Stimulated activated naive B cell treated with anti-CD40 and anti-IgM and Interleukin-4, amounts not matched to agents 10 μg/mL and 1 μg/mL and 100 μg/mL, for 72 hours (primary cell): ENCODE measurements at regions not wholly inside any gene's neighbourhood (a gene's known extent, or its start where the extent isn't known, plus 50 kb on each side); places are given as distances from the start of the nearest gene placed in this dataset.
A peak's percentile ranks its signal among the peaks of the same experiment; 100 is the strongest.

Experiments used
- ATAC-seq, 2 donors: fragments of 150-1000 bp; cut with Tn5 transposase; replicated peaks; 2 replicates each; pipeline ENCODE4 v1.10.0; 2021; ENCODE audit warnings: moderate library complexity in 1 of 2
- DNase-seq: peaks from one replicate; pipeline ENCODE4 v3.0.0; 2021
- H3K27ac Mint-ChIP-seq: one replicate; pipeline ENCODE4 v1.8.0; 2022; ENCODE audit warnings: mild to moderate bottlenecking, mixed read lengths
- H3K27me3 Mint-ChIP-seq, 2 donors: one replicate each; pipeline ENCODE4 v1.8.0; 2022; ENCODE audit warnings: mixed read lengths in 2 of 2
- H3K36me3 Mint-ChIP-seq, 2 donors: one replicate each; pipeline ENCODE4 v1.8.0; 2022; ENCODE audit warnings: mixed read lengths in 2 of 2, mild to moderate bottlenecking in 1 of 2
- H3K4me1 Mint-ChIP-seq, 2 donors: one replicate each; pipeline ENCODE4 v1.8.0; 2022; ENCODE audit warnings: mixed read lengths in 2 of 2, mild to moderate bottlenecking in 1 of 2
- H3K4me3 Mint-ChIP-seq, 2 donors: one replicate each; pipeline ENCODE4 v1.8.0; 2022; ENCODE audit warnings: mild to moderate bottlenecking in 2 of 2, mixed read lengths in 2 of 2, moderate library complexity in 1 of 2
- H3K9me3 Mint-ChIP-seq, 2 donors: one replicate each; pipeline ENCODE4 v1.8.0; 2022; ENCODE audit warnings: mixed read lengths in 2 of 2, mild to moderate bottlenecking in 1 of 2

DNA sequence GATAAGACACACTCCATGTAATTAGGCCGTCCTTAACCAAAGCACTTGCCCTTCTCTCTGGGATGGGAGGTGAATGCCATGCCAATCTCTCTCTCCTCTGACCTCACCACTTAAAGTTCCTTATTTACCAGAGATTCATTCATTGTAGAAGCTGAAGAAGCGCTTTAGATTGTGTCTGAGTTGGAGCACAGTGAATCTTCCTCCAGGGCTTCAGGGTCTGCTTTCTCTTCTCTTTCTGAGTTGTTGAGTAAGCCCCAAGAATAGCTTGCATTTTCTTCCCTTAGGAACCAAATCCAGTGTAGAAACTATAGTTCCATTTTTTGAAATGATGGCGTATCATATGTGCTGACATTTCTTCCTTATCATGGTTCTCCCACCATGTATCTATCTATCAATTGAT lies 104.5 kb upstream of the MAML3 start:
- Mint-ChIP-seq H3K4me3 (no peak overlapping the region), H3K27me3 (peaks cover 30 to 38% of the 10 kb centered on the region in 2 donors), H3K27ac (no peak overlapping the region), H3K36me3 (no peaks in the 10 kb centered on the region), H3K4me1 (peaks cover 3 to 5% of the 10 kb centered on the region in 2 donors), H3K9me3 (no peaks in the 10 kb centered on the region)
- ATAC-seq (no peak), DNase-seq (no peak)

DNA sequence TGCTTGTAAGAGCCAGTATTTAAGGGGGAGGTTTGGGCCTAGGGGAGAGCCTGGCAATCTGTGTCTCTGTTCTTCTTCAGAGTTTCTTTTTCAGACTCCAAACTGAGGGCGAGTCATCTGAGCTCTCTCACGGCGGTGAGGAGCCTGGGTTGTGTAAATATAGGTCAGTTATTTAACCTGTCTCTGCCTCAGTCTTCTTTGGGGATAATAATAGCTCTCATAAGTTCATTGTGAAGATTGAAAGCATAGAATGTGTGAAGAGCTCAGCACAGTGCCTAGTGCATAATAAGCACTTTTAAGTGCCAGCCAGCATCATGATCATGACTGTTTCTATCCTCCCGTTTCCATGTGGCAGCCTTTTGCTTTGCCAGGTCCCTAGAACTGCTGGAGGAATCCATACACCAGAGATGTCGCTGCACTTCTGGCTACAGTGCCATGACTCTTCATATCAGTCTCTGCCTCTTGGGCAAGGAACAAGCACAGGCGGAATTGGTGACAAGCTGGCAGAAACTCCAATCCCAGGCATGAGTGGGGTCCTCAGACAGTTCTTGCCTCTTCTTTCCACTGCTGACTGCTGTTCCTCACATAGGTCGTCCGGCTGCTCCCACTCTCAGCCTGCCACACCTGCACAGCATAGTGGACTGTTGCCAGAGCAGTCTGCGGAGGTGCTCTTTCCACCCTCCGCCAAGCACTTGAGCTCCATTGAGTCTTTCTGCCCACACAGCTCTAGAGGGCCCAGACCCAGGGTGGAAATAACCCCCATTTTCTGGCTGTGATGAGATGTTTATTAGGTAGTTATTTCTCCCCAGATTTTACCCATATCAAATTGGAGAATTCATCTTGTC lies 103.7 kb upstream of the MAML3 start:
- H3K27me3 Mint-ChIP-seq = peaks cover 30 to 35% of the 10 kb centered on the region in 2 donors
- no peak for DNase-seq

GRCh38 chr4:140256941-140257340 lies 103.0 kb upstream of the MAML3 start:
- no peak overlapping the region for H3K27ac Mint-ChIP-seq
- ATAC-seq (no peak), DNase-seq (no peak)
- H3K4me1 Mint-ChIP-seq = peaks cover 8 to 12% of the 10 kb centered on the region in 2 donors
- H3K27me3 Mint-ChIP-seq = peaks cover 35 to 39% of the 10 kb centered on the region in 2 donors
- H3K9me3 Mint-ChIP-seq = no peaks in the 10 kb centered on the region
- H3K36me3 Mint-ChIP-seq = no peaks in the 10 kb centered on the region
- H3K4me3 Mint-ChIP-seq = no peak overlapping the region

More for the DNA sequence above, 103.7 kb upstream of the MAML3 start:
- ATAC-seq = no peak
- Mint-ChIP-seq H3K36me3 (no peaks in the 10 kb centered on the region), H3K27ac (no peak overlapping the region), H3K9me3 (no peaks in the 10 kb centered on the region), H3K4me3 (no peak overlapping the region), H3K4me1 (peaks cover 5 to 7% of the 10 kb centered on the region in 2 donors)

DNA sequence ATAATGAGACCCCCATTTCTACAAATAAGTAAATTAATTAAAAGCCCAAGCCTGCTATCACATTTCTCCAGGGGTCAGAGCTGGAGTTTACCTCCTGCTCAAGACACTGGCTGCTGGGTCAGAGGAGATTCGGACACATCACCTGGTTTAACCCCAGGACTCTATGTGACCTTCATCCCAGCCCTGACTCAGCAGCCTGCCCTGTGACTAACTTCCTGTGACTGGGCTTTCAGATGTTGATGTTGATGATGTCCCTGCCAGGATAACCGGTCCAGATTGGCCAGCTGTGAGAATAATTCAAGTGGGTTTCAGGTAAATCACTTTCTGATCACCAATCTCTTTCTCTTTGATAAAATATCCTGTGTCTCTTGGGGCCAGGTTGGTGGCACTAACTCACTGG lies 102.4 kb upstream of the MAML3 start:
- H3K9me3 Mint-ChIP-seq = no peaks in the 10 kb centered on the region
- peaks cover 36% of the 10 kb centered on the region in 2 donors for H3K27me3 Mint-ChIP-seq
- DNase-seq = no peak
- no peak overlapping the region for H3K27ac Mint-ChIP-seq
- no peak for ATAC-seq
- no peaks in the 10 kb centered on the region for H3K36me3 Mint-ChIP-seq
- H3K4me3 Mint-ChIP-seq = no peak overlapping the region
- H3K4me1 Mint-ChIP-seq = peaks cover 9 to 18% of the 10 kb centered on the region in 2 donors

GRCh38 chr4:140255927-140256326 lies 101.9 kb upstream of the MAML3 start:
- no peak for ATAC-seq
- Mint-ChIP-seq H3K4me3 (no peak overlapping the region), H3K27me3 (peaks cover 36 to 37% of the 10 kb centered on the region in 2 donors), H3K4me1 (peaks cover 9 to 19% of the 10 kb centered on the region in 2 donors), H3K36me3 (no peaks in the 10 kb centered on the region), H3K27ac (no peak overlapping the region), H3K9me3 (no peaks in the 10 kb centered on the region)
- DNase-seq = no peak

DNA sequence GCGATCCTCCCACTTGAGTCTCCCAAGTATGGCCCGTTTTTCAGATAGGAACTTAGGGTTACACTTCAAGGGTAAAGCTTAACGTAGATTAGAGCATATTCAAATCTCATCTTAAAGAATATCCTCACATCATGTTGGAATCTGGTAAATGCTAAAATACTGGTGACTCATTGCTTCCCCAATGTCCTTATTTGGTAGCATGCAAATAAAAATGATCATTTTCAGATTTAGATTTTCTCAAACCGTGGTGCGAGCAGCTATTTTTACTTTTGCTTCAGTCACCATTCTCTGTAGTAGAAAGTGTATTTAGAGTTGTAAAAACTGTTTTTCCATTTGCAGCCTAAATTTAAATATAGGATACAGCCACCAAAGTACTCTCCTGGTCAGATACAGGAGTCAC lies 101.5 kb upstream of the MAML3 start:
- H3K36me3 Mint-ChIP-seq = no peaks in the 10 kb centered on the region
- ATAC-seq (no peak), DNase-seq (no peak)
- H3K9me3 Mint-ChIP-seq = no peaks in the 10 kb centered on the region
- H3K27me3 Mint-ChIP-seq = peaks cover 36 to 37% of the 10 kb centered on the region in 2 donors
- no peak overlapping the region for H3K4me3 Mint-ChIP-seq
- H3K4me1 Mint-ChIP-seq = peaks cover 9 to 19% of the 10 kb centered on the region in 2 donors
- H3K27ac Mint-ChIP-seq = no peak overlapping the region

DNA sequence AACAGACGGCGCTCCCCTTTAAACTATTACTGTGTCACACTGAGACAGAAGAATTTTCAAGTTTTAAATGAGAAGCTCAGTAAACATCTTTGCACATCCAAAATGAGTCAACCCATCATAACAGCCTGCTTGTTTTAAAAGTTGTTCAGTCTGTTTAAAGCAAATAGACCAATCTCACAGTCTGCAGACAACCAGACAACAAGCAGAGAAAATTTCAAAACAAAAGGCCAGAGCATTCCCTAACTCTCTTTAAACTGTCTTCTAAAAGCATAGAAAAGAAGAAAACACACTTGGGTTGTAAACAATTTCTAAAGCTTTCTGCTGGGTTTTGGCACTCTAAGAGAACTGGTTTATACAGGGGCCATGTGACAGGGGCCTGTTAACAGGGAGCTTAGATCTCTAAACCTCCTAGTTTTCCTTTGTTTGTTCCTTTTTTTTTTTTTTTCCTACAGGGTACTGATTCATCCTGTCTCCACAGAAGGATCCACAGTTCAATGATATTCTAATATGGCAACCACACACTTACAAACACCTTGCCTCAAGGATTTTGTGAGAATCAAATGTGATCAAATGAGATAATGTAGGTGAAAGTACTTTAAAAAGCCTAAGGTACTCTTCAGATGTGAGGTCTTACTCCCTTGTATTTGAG lies 100.8 kb upstream of the MAML3 start:
- no peaks in the 10 kb centered on the region for H3K9me3 Mint-ChIP-seq
- H3K4me1 Mint-ChIP-seq = peaks cover 9 to 19% of the 10 kb centered on the region in 2 donors
- H3K27me3 Mint-ChIP-seq = peaks cover 32 to 37% of the 10 kb centered on the region in 2 donors
- no peak overlapping the region for H3K4me3 Mint-ChIP-seq
- H3K27ac Mint-ChIP-seq = no peak overlapping the region
- ATAC-seq = no peak
- DNase-seq = no peak
- H3K36me3 Mint-ChIP-seq = no peaks in the 10 kb centered on the region

DNA sequence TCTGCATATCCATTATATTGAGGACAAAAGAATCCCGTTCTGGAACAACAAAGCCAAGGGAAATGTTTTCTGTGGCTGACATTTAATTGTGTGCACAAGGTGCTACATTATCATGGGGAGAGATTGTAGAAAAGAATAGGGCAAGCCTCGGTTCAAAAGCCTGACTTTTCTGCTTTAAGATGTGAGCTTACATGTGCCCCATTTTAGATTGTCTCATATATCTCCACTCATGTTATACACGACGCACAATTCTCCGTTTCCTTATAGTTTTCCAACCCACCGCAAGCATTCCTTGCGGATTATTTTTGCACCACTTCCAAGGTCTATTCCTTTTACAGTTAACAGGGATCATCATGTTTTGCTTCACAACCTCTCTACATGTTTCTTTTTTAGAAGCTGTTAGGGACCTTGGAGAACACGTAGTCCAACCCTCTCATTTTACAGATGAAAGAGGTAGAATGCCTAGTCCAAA lies 99.6 kb upstream of the MAML3 start:
- Mint-ChIP-seq H3K4me1 (peaks cover 13 to 19% of the 10 kb centered on the region in 2 donors), H3K4me3 (peak overlapping the region; percentile 60 to 69), H3K9me3 (no peaks in the 10 kb centered on the region), H3K27ac (peak overlapping the region; percentile 70), H3K27me3 (peaks cover 29 to 30% of the 10 kb centered on the region in 2 donors), H3K36me3 (no peaks in the 10 kb centered on the region)
- ATAC-seq (no peak), DNase-seq (no peak)

DNA sequence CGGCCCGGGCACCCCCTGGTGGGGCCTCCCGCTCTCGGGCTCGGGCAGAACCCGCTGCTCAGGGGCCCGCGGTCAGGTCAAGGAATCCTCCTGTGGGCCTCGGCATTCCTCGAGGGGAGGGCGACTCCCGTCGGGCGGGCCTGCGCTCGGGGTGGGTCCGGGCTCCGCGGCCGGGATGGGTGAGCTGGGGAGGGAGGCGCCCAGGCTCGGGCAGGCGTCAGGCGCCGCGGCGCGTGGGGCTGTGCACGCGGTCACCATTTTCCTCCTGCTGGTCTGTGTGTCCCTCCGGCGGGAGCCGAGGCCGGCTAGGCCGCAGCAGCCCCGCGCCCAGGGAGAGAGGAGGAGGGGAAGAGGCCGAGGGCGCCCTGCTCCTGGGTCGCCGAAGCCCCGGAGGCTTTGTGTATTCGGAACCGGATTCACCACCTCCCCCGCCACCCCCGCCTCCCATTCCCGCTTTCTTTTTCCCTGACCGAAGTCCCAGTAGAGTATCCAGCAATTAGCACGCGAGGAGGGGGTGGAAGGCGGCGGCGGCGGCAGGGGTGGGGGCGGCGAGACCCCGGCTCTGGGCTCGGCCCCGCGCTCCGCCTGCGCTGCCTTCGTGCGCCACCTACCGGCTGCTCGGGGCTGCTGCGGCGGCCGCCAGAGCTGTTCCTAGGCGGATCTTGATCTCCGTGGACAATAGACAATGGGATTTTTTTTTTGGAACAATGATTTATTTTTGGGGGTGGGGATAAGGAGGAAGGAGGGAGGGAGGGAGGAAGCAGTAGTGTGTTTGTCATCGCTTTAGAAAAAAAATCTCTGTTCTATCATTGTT lies 99.0 kb upstream of the MAML3 start:
- Mint-ChIP-seq H3K9me3 (no peaks in the 10 kb centered on the region), H3K36me3 (no peaks in the 10 kb centered on the region), H3K27me3 (peaks cover 22 to 26% of the 10 kb centered on the region in 2 donors), H3K27ac (peak overlapping the region; percentile 70), H3K4me1 (peaks cover 13 to 19% of the 10 kb centered on the region in 2 donors), H3K4me3 (peak overlapping the region; percentile 60 to 75)
- DNase-seq = peak; percentile 42
- peak; percentile 76 to 80 for ATAC-seq

DNA sequence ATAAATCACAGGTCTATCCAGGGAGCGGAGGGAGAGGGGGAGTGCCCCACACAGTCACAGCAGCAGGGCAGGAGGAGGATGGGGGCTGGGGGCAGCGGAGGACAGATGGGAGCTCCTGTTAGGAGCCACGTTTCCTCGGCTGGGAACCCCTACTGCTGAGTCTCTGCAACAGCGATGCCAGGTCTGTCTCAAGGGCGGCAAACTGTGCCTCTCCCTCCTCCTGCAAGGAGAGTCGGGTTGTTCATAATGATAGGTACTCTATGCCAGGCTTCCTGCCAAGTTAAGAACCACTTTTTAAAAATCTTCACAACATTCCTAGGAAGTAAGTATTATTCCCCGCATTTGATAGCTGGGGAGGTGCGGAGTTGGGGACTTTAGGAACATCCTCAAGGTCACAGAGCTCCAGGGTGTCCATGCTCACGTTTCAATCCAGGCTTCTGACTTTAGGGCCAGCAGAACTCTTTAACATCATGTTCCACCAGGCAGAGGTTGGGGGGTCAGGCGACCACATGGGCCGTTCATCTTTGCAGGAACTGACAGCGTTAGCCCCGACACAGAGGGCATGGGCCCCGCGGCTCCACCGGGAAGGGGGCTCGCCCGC lies 98.3 kb upstream of the MAML3 start:
- Mint-ChIP-seq H3K27me3 (peaks cover 22% of the 10 kb centered on the region in 2 donors), H3K4me3 (peak overlapping the region; percentile 59 to 60), H3K9me3 (no peaks in the 10 kb centered on the region), H3K4me1 (peaks cover 14 to 19% of the 10 kb centered on the region in 2 donors), H3K36me3 (no peaks in the 10 kb centered on the region), H3K27ac (peak overlapping the region; percentile 20)
- peak; percentile 41 to 64 for ATAC-seq
- no peak for DNase-seq

- H3K36me3 Mint-ChIP-seq = no peaks in the 10 kb centered on the region
- peaks cover 14 to 19% of the 10 kb centered on the region in 2 donors for H3K4me1 Mint-ChIP-seq
- peaks cover 20 to 22% of the 10 kb centered on the region in 2 donors for H3K27me3 Mint-ChIP-seq
- H3K27ac Mint-ChIP-seq = no peak overlapping the region
- no peaks in the 10 kb centered on the region for H3K9me3 Mint-ChIP-seq
- ATAC-seq (no peak), DNase-seq (no peak)
- H3K4me3 Mint-ChIP-seq = no peak overlapping the region
These were observed 97.6 kb upstream of the MAML3 start for GRCh38 chr4:140251571-140251970.

DNA sequence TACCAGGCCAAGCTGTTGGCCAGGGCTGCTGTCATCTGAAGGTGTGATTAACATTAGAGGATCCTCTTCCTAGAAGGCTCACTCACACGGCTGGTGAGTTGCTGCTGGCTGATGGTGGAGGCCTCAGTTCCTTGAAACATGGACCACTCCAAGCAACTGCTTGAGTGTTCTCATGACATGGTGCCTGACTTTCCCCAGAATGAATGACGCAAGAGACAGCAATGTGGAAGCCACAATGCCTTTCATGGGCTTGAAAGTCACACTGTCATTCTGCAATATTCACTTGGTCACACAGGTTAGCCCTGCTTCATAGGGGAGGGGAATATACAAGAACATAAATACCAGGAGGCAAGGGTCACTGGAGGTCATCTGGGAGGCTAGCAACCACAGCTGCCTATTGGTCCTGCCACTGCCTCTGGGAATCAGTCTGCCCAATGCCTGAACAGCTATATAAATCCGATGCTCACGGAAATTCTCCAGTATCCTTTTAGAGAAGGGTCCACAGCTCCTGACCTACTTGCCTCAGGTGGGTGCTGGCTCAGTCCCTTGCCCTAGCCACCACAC lies 97.1 kb upstream of the MAML3 start:
- ATAC-seq (no peak), DNase-seq (no peak)
- H3K9me3 Mint-ChIP-seq = no peaks in the 10 kb centered on the region
- H3K36me3 Mint-ChIP-seq = no peaks in the 10 kb centered on the region
- peaks cover 20 to 22% of the 10 kb centered on the region in 2 donors for H3K27me3 Mint-ChIP-seq
- peaks cover 14 to 19% of the 10 kb centered on the region in 2 donors for H3K4me1 Mint-ChIP-seq
- H3K4me3 Mint-ChIP-seq = no peak overlapping the region
- H3K27ac Mint-ChIP-seq = no peak overlapping the region

- H3K4me1 Mint-ChIP-seq = peaks cover 13 to 25% of the 10 kb centered on the region in 2 donors
- ATAC-seq (no peak), DNase-seq (no peak)
- no peak overlapping the region for H3K4me3 Mint-ChIP-seq
- no peak overlapping the region for H3K27ac Mint-ChIP-seq
- no peaks in the 10 kb centered on the region for H3K36me3 Mint-ChIP-seq
- H3K27me3 Mint-ChIP-seq = peaks cover 14% of the 10 kb centered on the region in 2 donors
- no peaks in the 10 kb centered on the region for H3K9me3 Mint-ChIP-seq
These were observed 95.4 kb upstream of the MAML3 start for GRCh38 chr4:140249351-140249750.
